ENCODE measurements at regions not wholly inside any gene's neighbourhood (a gene's known extent, or its start where the extent isn't known, plus 50 kb on each side); places are given as distances from the start of the nearest gene placed in this dataset.

GRCh38 chr6:76861403-76861802 lies 601.9 kb downstream of the HTR1B start:
- Histone ChIP-seq H3K4me1 (ENCODE audit: control insufficient read depth, insufficient read depth, low read length) (no peaks in the 10 kb centered on the region), H3K4me3 (ENCODE audit: low read depth in 2 of 2, low read length in 2 of 2) (no peak overlapping the region), H3K9me3 (ENCODE audit: control insufficient read depth, insufficient read depth, low read depth, low read length) (no peaks in the 10 kb centered on the region), H3K27ac (ENCODE audit: low read length) (no peak overlapping the region), H3K36me3 (ENCODE audit: control insufficient read depth, insufficient read depth, low read length) (no peaks in the 10 kb centered on the region), H3K27me3 (ENCODE audit: control insufficient read depth, insufficient read depth, low read length) (no peaks in the 10 kb centered on the region)
- in situ Hi-C loops (cut with HindIII; ENCODE audit: low pct_unique_long_range_greater_than_20kb, low sequenced_read_pairs): no loop called here
- ChIA-PET CTCF (interaction anchor here (0.6 to 0.7 kb wide), 2 partner anchors 518 to 928 kb away, joined by 3 read pairs; no protein-coding TSS in a partner anchor), POLR2A (no interaction called here)
- TF ChIP-seq POLR2AphosphoS5 (IDR thresholded peaks at IDR 0.05; ENCODE audit: low read depth, low read length) (no peak), CTCF (IDR thresholded peaks at IDR 0.05) (peak; percentile 56)
- intact Hi-C loops (cut with micrococcal nuclease; ENCODE audit: unreplicated experiment): no loop called here
- DNase-seq (ENCODE audit: low read depth, low spot score) (no peak), ATAC-seq (no peak)
- BruUV-seq (replicated peaks): no TSS peak

DNA sequence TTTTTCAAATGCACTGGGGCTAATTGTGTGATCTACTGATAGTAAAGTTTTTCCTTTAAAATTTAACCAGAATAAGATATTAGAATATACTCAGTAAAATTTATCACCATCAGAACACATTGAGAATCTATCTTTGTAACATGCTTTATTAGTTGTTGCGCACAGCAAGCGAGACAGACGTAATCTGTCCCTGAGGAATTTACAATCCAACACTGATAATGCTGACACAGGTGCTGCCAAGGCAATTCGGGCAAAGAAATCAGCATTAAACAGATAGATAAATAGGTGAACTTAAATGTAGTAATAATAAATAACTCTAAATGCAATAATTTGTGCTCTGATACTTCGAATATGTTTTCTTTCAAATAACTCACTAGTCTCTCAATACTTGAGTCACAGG lies 607.2 kb downstream of the HTR1B start:
- CTCF ChIA-PET: no interaction called here
- POLR2A ChIA-PET: no interaction called here
- Histone ChIP-seq H3K9me3 (ENCODE audit: control insufficient read depth, insufficient read depth, low read depth, low read length) (no peaks in the 10 kb centered on the region), H3K27ac (ENCODE audit: low read length) (no peak overlapping the region), H3K4me3 (ENCODE audit: low read depth in 2 of 2, low read length in 2 of 2) (no peak overlapping the region), H3K36me3 (ENCODE audit: control insufficient read depth, insufficient read depth, low read length) (no peaks in the 10 kb centered on the region), H3K27me3 (ENCODE audit: control insufficient read depth, insufficient read depth, low read length) (no peaks in the 10 kb centered on the region), H3K4me1 (ENCODE audit: control insufficient read depth, insufficient read depth, low read length) (no peaks in the 10 kb centered on the region)
- DNase-seq (ENCODE audit: low read depth, low spot score) (no peak), ATAC-seq (no peak)
- in situ Hi-C loops (cut with HindIII; ENCODE audit: low pct_unique_long_range_greater_than_20kb, low sequenced_read_pairs): no loop called here
- BruUV-seq (replicated peaks): no TSS peak
- intact Hi-C loops (cut with micrococcal nuclease; ENCODE audit: unreplicated experiment): no loop called here
- TF ChIP-seq SIN3A (IDR thresholded peaks at IDR 0.05; ENCODE audit: borderline replicate concordance, insufficient read depth, low read depth, low read length) (no peak), TCF7L2 (IDR thresholded peaks at IDR 0.05; ENCODE audit: low read depth, low read length) (no peak), CTCF (IDR thresholded peaks at IDR 0.05) (no peak), POLR2AphosphoS5 (IDR thresholded peaks at IDR 0.05; ENCODE audit: low read depth, low read length) (no peak)
- TF ChIP-seq, protein P1, sequence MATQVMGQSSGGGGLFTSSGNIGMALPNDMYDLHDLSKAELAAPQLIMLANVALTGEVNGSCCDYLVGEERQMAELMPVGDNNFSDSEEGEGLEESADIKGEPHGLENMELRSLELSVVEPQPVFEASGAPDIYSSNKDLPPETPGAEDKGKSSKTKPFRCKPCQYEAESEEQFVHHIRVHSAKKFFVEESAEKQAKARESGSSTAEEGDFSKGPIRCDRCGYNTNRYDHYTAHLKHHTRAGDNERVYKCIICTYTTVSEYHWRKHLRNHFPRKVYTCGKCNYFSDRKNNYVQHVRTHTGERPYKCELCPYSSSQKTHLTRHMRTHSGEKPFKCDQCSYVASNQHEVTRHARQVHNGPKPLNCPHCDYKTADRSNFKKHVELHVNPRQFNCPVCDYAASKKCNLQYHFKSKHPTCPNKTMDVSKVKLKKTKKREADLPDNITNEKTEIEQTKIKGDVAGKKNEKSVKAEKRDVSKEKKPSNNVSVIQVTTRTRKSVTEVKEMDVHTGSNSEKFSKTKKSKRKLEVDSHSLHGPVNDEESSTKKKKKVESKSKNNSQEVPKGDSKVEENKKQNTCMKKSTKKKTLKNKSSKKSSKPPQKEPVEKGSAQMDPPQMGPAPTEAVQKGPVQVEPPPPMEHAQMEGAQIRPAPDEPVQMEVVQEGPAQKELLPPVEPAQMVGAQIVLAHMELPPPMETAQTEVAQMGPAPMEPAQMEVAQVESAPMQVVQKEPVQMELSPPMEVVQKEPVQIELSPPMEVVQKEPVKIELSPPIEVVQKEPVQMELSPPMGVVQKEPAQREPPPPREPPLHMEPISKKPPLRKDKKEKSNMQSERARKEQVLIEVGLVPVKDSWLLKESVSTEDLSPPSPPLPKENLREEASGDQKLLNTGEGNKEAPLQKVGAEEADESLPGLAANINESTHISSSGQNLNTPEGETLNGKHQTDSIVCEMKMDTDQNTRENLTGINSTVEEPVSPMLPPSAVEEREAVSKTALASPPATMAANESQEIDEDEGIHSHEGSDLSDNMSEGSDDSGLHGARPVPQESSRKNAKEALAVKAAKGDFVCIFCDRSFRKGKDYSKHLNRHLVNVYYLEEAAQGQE (IDR thresholded peaks at IDR 0.05; ENCODE audit: insufficient read depth in 1 of 2, low read depth in 2 of 2, low read length in 1 of 2): no peak

DNA sequence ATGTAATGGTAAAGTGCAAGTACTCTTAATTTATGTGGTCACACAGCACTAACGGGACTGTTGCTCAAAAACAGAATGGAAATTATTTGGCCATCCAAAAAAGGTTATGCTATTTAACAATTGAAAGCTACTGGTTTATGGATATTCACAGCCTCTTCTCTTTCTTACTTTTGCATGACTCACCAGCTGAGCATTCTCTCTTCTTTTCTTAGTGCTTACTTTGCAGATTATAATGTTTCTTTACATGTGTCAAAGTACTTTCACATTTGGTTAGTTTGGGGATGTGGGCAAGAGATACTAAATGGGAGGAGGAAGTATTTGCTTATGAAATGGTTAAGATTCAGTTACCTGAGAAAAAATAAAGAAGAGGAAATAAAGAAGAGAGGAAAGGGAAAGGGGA lies 610.5 kb downstream of the HTR1B start:
- ATAC-seq (no peak), DNase-seq (ENCODE audit: low read depth, low spot score) (no peak)
- in situ Hi-C loops (cut with HindIII; ENCODE audit: low pct_unique_long_range_greater_than_20kb, low sequenced_read_pairs): no loop called here
- Histone ChIP-seq H3K36me3 (ENCODE audit: control insufficient read depth, insufficient read depth, low read length) (no peaks in the 10 kb centered on the region), H3K4me3 (ENCODE audit: low read depth in 2 of 2, low read length in 2 of 2) (no peak overlapping the region), H3K9me3 (ENCODE audit: control insufficient read depth, insufficient read depth, low read depth, low read length) (no peaks in the 10 kb centered on the region), H3K4me1 (ENCODE audit: control insufficient read depth, insufficient read depth, low read length) (no peaks in the 10 kb centered on the region), H3K27ac (ENCODE audit: low read length) (no peak overlapping the region), H3K27me3 (ENCODE audit: control insufficient read depth, insufficient read depth, low read length) (no peaks in the 10 kb centered on the region)
- no TSS peak for BruUV-seq (replicated peaks)
- intact Hi-C loops (cut with micrococcal nuclease; ENCODE audit: unreplicated experiment): no loop called here
- POLR2A ChIA-PET: no interaction called here
- CTCF ChIA-PET: no interaction called here
- TF ChIP-seq SIN3A (IDR thresholded peaks at IDR 0.05; ENCODE audit: borderline replicate concordance, insufficient read depth, low read depth, low read length) (no peak), CTCF (IDR thresholded peaks at IDR 0.05) (no peak), TCF7L2 (IDR thresholded peaks at IDR 0.05; ENCODE audit: low read depth, low read length) (no peak), POLR2AphosphoS5 (IDR thresholded peaks at IDR 0.05; ENCODE audit: low read depth, low read length) (no peak)
- TF ChIP-seq, protein P1 (IDR thresholded peaks at IDR 0.05; ENCODE audit: insufficient read depth in 1 of 2, low read depth in 2 of 2, low read length in 1 of 2): no peak

All from Panc1 (cell line).